Uterus (tissue), 3 donors: ENCODE measurements at regions not wholly inside any gene's neighbourhood (a gene's known extent, or its start where the extent isn't known, plus 50 kb on each side); places are given as distances from the start of the nearest gene placed in this dataset.

Experiments used
- DNase-seq, 2 donors: peaks; one replicate each; pipeline ENCODE4 v3.0.0-alpha.2; 2019 to 2020
- H3K27ac ChIP-seq, 2 donors: fragments of 200-600 bp; sonication (generic); 1 replicate in 1 of 2; 2 replicates in 1 of 2; pipeline ENCODE4 v1.5.1; 2016 to 2018
- H3K27me3 ChIP-seq, 2 donors: fragments of 200-600 bp; sonication (generic); one replicate each; pipeline ENCODE4 v1.5.1; 2018 to 2019; ENCODE audit warnings: control low read depth in 1 of 2
- H3K36me3 ChIP-seq, 2 donors: fragments of 200-600 bp; sonication (generic); one replicate each; pipeline ENCODE4 v1.5.1; 2019; ENCODE audit warnings: control low read depth in 1 of 2
- H3K4me1 ChIP-seq, 2 donors: fragments of 200-600 bp; sonication (generic); one replicate each; pipeline ENCODE4 v1.5.1; 2018 to 2019; ENCODE audit warnings: control low read depth in 1 of 2
- H3K4me3 ChIP-seq, 2 donors: fragments of 200-600 bp; sonication (generic); 1 replicate in 1 of 2; 2 replicates in 1 of 2; pipeline ENCODE4 v1.5.1; 2018 to 2019; ENCODE audit warnings: mild to moderate bottlenecking in 1 of 2
- H3K9me3 ChIP-seq, 2 donors: fragments of 200-600 bp; sonication (generic); one replicate each; pipeline ENCODE4 v1.5.1; 2019; ENCODE audit warnings: control low read depth in 1 of 2
- CTCF ChIP-seq, 4 experiments: fragments of 200-600 bp in 2 of 4; fragments of 450-650 bp in 2 of 4; sonication (generic) in 2 of 4; IDR thresholded peaks; one replicate each; pipeline ENCODE4 v1.5.1; 2016 to 2019; ENCODE audit warnings: antibody characterized with exemption in 4 of 4, mild to moderate bottlenecking in 2 of 4, moderate library complexity in 1 of 4
- POLR2A ChIP-seq, 2 donors: fragments of 450-650 bp; IDR thresholded peaks; one replicate each; pipeline ENCODE4 v1.6.1; 2016; ENCODE audit warnings: antibody characterized with exemption in 2 of 2, mild to moderate bottlenecking in 1 of 2, moderate library complexity in 1 of 2
- intact Hi-C: fragments of 100-400 bp; cut with DNase I; formaldehyde crosslinking; loops from one replicate; pipeline ENCODE4 v1.15.1; 2023; ENCODE audit warnings: low total_unique reads
- donor health status: DM: yes; HTN: yes; CAD: no.

GRCh38 chr3:176208283-176208682 is 989.0 kb downstream of the TBL1XR1 start:
- Histone ChIP-seq H3K36me3 (no peaks in the 10 kb centered on the region), H3K4me3 (no peak overlapping the region), H3K27me3 (no peaks in the 10 kb centered on the region), H3K9me3 (no peaks in the 10 kb centered on the region), H3K27ac (no peak overlapping the region), H3K4me1 (no peaks in the 10 kb centered on the region)
- intact Hi-C loops = no loop called here
- no peak for DNase-seq
- TF ChIP-seq POLR2A (IDR thresholded peaks at IDR 0.05) (no peak), CTCF (IDR thresholded peaks at IDR 0.05) (no peak)

- no peak overlapping the region for H3K4me3 ChIP-seq
- no peaks in the 10 kb centered on the region for H3K36me3 ChIP-seq
- no peaks in the 10 kb centered on the region for H3K9me3 ChIP-seq
- TF ChIP-seq POLR2A (IDR thresholded peaks at IDR 0.05) = no peak
- TF ChIP-seq CTCF (IDR thresholded peaks at IDR 0.05) = no peak
- intact Hi-C loops = no loop called here
- H3K27ac ChIP-seq = no peak overlapping the region
- no peaks in the 10 kb centered on the region for H3K27me3 ChIP-seq
- H3K4me1 ChIP-seq = no peaks in the 10 kb centered on the region
- DNase-seq = no peak
Measured at GRCh38 chr3:176206809-176207208, 990.5 kb downstream of the TBL1XR1 start.

- TF ChIP-seq POLR2A (IDR thresholded peaks at IDR 0.05) (no peak), CTCF (IDR thresholded peaks at IDR 0.05) (no peak)
- Histone ChIP-seq H3K27ac (no peak overlapping the region), H3K4me1 (no peaks in the 10 kb centered on the region), H3K9me3 (no peaks in the 10 kb centered on the region), H3K4me3 (no peak overlapping the region), H3K36me3 (no peaks in the 10 kb centered on the region), H3K27me3 (no peaks in the 10 kb centered on the region)
- no peak for DNase-seq
- intact Hi-C loops = no loop called here
Measured at GRCh38 chr3:176202652-176203051, 994.6 kb downstream of the TBL1XR1 start.

- Histone ChIP-seq H3K27ac (no peak overlapping the region), H3K4me3 (no peak overlapping the region), H3K36me3 (no peaks in the 10 kb centered on the region), H3K9me3 (no peaks in the 10 kb centered on the region), H3K27me3 (no peaks in the 10 kb centered on the region), H3K4me1 (no peaks in the 10 kb centered on the region)
- TF ChIP-seq CTCF (IDR thresholded peaks at IDR 0.05) (no peak), POLR2A (IDR thresholded peaks at IDR 0.05) (no peak)
- no peak for DNase-seq
- intact Hi-C loops = no loop called here
Measured at GRCh38 chr3:176193032-176193730, 1004.1 kb downstream of the TBL1XR1 start.

- H3K36me3 ChIP-seq = no peaks in the 10 kb centered on the region
- H3K9me3 ChIP-seq = no peaks in the 10 kb centered on the region
- no peak for TF ChIP-seq POLR2A (IDR thresholded peaks at IDR 0.05)
- TF ChIP-seq CTCF (IDR thresholded peaks at IDR 0.05) = no peak
- no peaks in the 10 kb centered on the region for H3K4me1 ChIP-seq
- no peaks in the 10 kb centered on the region for H3K27me3 ChIP-seq
- intact Hi-C loops = no loop called here
- DNase-seq = no peak
- no peak overlapping the region for H3K4me3 ChIP-seq
- no peak overlapping the region for H3K27ac ChIP-seq
Measured at GRCh38 chr3:176190755-176191154, 1006.5 kb downstream of the TBL1XR1 start.
